GM23338 (cell line): ENCODE measurements at regions not wholly inside any gene's neighbourhood (a gene's known extent, or its start where the extent isn't known, plus 50 kb on each side); places are given as distances from the start of the nearest gene placed in this dataset.

Experiments
- ATAC-seq: fragments of 200-7000 bp; cut with Tn5 transposase; 3 replicates; pipeline ENCODE4 v1.9.1; 2020
- DNase-seq: peaks from one replicate; pipeline ENCODE4 v3.0.0-alpha.2; 2015; ENCODE audit warnings: low spot score
- H2AFZ ChIP-seq: fragments of 200-600 bp; sonication (generic); 2 replicates; pipeline ENCODE4 v1.8.0; 2016; ENCODE audit warnings: antibody characterized with exemption, mild to moderate bottlenecking, moderate library complexity
- H3F3A ChIP-seq: fragments of 200-600 bp; sonication (generic); replicated peaks from 2 replicates; pipeline ENCODE4 v1.8.0; 2017; ENCODE audit warnings: antibody characterized with exemption, mixed run types, low read depth
- H3K27ac ChIP-seq: fragments of 200-600 bp; sonication (generic); 2 replicates; pipeline ENCODE4 v1.6.1; 2016; ENCODE audit warnings: low read depth
- H3K27me3 ChIP-seq: fragments of 200-600 bp; sonication (generic); 2 replicates; pipeline ENCODE4 v1.8.0; 2016; ENCODE audit warnings: mild to moderate bottlenecking, mixed run types, moderate library complexity; ENCODE audit not compliant: insufficient read depth
- H3K36me3 ChIP-seq: fragments of 200-600 bp; sonication (generic); 2 replicates; pipeline ENCODE4 v1.8.0; 2016; ENCODE audit warnings: mild to moderate bottlenecking; ENCODE audit not compliant: insufficient read depth
- H3K4me1 ChIP-seq: fragments of 200-600 bp; sonication (generic); 2 replicates; pipeline ENCODE4 v1.8.0; 2016; ENCODE audit warnings: mild to moderate bottlenecking, moderate library complexity; ENCODE audit not compliant: insufficient read depth
- H3K4me2 ChIP-seq: fragments of 200-600 bp; sonication (generic); 2 replicates; pipeline ENCODE4 v1.7.1; 2017; ENCODE audit warnings: mixed run types
- H3K4me3 ChIP-seq: fragments of 200-600 bp; sonication (generic); 2 replicates; pipeline ENCODE4 v1.6.1; 2016; ENCODE audit warnings: mixed run types
- H3K79me2 ChIP-seq: fragments of 200-600 bp; sonication (generic); replicated peaks from 2 replicates; pipeline ENCODE4 v1.8.0; 2017; ENCODE audit warnings: mild to moderate bottlenecking; ENCODE audit not compliant: insufficient read depth
- H3K9me2 ChIP-seq: fragments of 200-600 bp; sonication (generic); 2 replicates; pipeline ENCODE4 v1.8.0; 2017; ENCODE audit not compliant: insufficient read depth
- H4K20me1 ChIP-seq: fragments of 200-600 bp; sonication (generic); replicated peaks from 2 replicates; pipeline ENCODE4 v1.8.0; 2017; ENCODE audit warnings: mild to moderate bottlenecking; ENCODE audit not compliant: insufficient read depth
- H3K27ac Mint-ChIP-seq: 2 replicates; pipeline ENCODE4 v1.8.0; 2020; ENCODE audit warnings: inconsistent platforms, mild to moderate bottlenecking, moderate library complexity, mixed read lengths
- H3K27me3 Mint-ChIP-seq: 3 replicates; pipeline ENCODE4 v1.8.0; 2022; ENCODE audit warnings: low read depth, mild to moderate bottlenecking, moderate library complexity, mixed read lengths, inconsistent platforms; ENCODE audit not compliant: insufficient read depth, poor library complexity
- H3K36me3 Mint-ChIP-seq: 3 replicates; pipeline ENCODE4 v1.8.0; 2021; ENCODE audit warnings: low read depth, mild to moderate bottlenecking, inconsistent platforms, moderate library complexity, mixed read lengths
- H3K4me1 Mint-ChIP-seq: 3 replicates; pipeline ENCODE4 v1.8.0; 2020; ENCODE audit warnings: mild to moderate bottlenecking, inconsistent platforms, mixed read lengths
- H3K4me3 Mint-ChIP-seq: 3 replicates; pipeline ENCODE4 v1.8.0; 2021; ENCODE audit warnings: moderate library complexity, mild to moderate bottlenecking, inconsistent platforms, mixed read lengths
- H3K9me3 Mint-ChIP-seq: 3 replicates; pipeline ENCODE4 v1.8.0; 2020; ENCODE audit warnings: moderate library complexity, mild to moderate bottlenecking, inconsistent platforms, mixed read lengths
- EZH2phosphoT487 ChIP-seq: fragments of 200-600 bp; sonication (generic); IDR thresholded peaks from one replicate; pipeline ENCODE4 v1.8.1; 2018; ENCODE audit warnings: antibody characterized with exemption; ENCODE audit not compliant: unreplicated experiment
- NANOG ChIP-seq: IDR thresholded peaks from 2 replicates; pipeline ENCODE4 v1.6.1; 2016; ENCODE audit warnings: antibody characterized with exemption, borderline replicate concordance
- POLR2AphosphoS5 ChIP-seq: IDR thresholded peaks from 2 replicates; pipeline ENCODE4 v1.6.1; 2016; ENCODE audit warnings: antibody characterized with exemption, low read depth
- STAT1 ChIP-seq: IDR thresholded peaks from one replicate; pipeline ENCODE4 v1.6.1; 2016; ENCODE audit warnings: antibody characterized with exemption; ENCODE audit not compliant: unreplicated experiment
- ZNF114 ChIP-seq: fragments of 250-450 bp; sonication (Bioruptor Pico); IDR thresholded peaks from 2 replicates; pipeline ENCODE4 v1.5.0; 2020; ENCODE audit warnings: mild to moderate bottlenecking, moderate library complexity
- ZNF331 ChIP-seq: fragments of 250-450 bp; sonication (Bioruptor Pico); IDR thresholded peaks from 2 replicates; pipeline ENCODE4 v1.5.0; 2020; ENCODE audit warnings: low read depth, mild to moderate bottlenecking, moderate library complexity
- TF ChIP-seq, protein P1 (sequence below), 2 experiments: fragments of 200-600 bp in 1 of 2; sonication (generic) in 1 of 2; conservative IDR thresholded peaks; 2 replicates each; pipeline versions ENCODE4 v1.5.1 to v1.6.1; 2016 to 2017; ENCODE audit warnings: antibody characterized with exemption in 2 of 2, low read depth in 2 of 2, mild to moderate bottlenecking in 2 of 2, moderate library complexity in 1 of 2
- TF ChIP-seq, protein P2 (sequence below): IDR thresholded peaks from one replicate; pipeline ENCODE4 v1.6.1; 2018; ENCODE audit warnings: antibody characterized with exemption; ENCODE audit not compliant: unreplicated experiment
- TF ChIP-seq, protein P3 (sequence below): fragments of 250-450 bp; sonication (Bioruptor Pico); IDR thresholded peaks from 2 replicates; pipeline ENCODE4 v1.5.0; 2020; ENCODE audit warnings: mild to moderate bottlenecking, moderate library complexity

DNA sequence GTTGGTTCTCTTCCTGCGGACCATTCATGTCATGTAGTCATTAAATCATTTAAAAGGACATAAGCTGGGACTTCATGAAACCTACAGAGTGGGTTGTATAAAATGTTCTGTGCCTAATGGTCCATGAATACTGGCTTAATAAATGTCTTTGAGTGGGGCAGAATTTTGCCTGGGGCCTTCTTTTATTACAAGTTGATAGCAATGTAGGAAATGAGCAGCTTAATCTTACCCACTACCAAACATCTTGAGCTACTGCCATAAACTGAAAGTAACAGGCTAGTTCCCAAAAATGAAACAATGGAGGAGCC is 130.9 kb downstream of the TMEM17 start:
- Histone ChIP-seq H4K20me1 (no peaks in the 10 kb centered on the region), H3K27me3 (no peaks in the 10 kb centered on the region), H2AFZ (peak overlapping the region; percentile 17; the same call in 1 of the 2 replicates), H3K27ac (peak overlapping the region; percentile 88; the same call in 1 of the 2 replicates), H3K4me1 (peaks cover 29% of the 10 kb centered on the region), H3F3A (no peaks in the 10 kb centered on the region), H3K4me2 (peak overlapping the region; percentile 50), H3K9me2 (peaks cover 12% of the 10 kb centered on the region; the same call in 1 of the 2 replicates), H3K79me2 (no peaks in the 10 kb centered on the region), H3K36me3 (peaks cover 22% of the 10 kb centered on the region; the same call in 1 of the 2 replicates), H3K4me3 (no peak overlapping the region)
- peaks cover 21% of the 10 kb centered on the region for H3K4me1 Mint-ChIP-seq
- no peak for DNase-seq
- peaks cover 5% of the 10 kb centered on the region for H3K27me3 Mint-ChIP-seq
- H3K9me3 Mint-ChIP-seq, result peaks cover 30% of the 10 kb centered on the region
- no peak overlapping the region for H3K4me3 Mint-ChIP-seq
- TF ChIP-seq EZH2phosphoT487 (no peak), ZNF114 (CRISPR knock-in tag) (no peak), ZNF331 (no peak), POLR2AphosphoS5 (no peak), STAT1 (no peak)
- TF ChIP-seq, protein P1, sequence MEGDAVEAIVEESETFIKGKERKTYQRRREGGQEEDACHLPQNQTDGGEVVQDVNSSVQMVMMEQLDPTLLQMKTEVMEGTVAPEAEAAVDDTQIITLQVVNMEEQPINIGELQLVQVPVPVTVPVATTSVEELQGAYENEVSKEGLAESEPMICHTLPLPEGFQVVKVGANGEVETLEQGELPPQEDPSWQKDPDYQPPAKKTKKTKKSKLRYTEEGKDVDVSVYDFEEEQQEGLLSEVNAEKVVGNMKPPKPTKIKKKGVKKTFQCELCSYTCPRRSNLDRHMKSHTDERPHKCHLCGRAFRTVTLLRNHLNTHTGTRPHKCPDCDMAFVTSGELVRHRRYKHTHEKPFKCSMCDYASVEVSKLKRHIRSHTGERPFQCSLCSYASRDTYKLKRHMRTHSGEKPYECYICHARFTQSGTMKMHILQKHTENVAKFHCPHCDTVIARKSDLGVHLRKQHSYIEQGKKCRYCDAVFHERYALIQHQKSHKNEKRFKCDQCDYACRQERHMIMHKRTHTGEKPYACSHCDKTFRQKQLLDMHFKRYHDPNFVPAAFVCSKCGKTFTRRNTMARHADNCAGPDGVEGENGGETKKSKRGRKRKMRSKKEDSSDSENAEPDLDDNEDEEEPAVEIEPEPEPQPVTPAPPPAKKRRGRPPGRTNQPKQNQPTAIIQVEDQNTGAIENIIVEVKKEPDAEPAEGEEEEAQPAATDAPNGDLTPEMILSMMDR (conservative IDR thresholded peaks at IDR 0.05; ENCODE audit: low read depth in 2 of 2), result no peak
- TF ChIP-seq, protein P2, sequence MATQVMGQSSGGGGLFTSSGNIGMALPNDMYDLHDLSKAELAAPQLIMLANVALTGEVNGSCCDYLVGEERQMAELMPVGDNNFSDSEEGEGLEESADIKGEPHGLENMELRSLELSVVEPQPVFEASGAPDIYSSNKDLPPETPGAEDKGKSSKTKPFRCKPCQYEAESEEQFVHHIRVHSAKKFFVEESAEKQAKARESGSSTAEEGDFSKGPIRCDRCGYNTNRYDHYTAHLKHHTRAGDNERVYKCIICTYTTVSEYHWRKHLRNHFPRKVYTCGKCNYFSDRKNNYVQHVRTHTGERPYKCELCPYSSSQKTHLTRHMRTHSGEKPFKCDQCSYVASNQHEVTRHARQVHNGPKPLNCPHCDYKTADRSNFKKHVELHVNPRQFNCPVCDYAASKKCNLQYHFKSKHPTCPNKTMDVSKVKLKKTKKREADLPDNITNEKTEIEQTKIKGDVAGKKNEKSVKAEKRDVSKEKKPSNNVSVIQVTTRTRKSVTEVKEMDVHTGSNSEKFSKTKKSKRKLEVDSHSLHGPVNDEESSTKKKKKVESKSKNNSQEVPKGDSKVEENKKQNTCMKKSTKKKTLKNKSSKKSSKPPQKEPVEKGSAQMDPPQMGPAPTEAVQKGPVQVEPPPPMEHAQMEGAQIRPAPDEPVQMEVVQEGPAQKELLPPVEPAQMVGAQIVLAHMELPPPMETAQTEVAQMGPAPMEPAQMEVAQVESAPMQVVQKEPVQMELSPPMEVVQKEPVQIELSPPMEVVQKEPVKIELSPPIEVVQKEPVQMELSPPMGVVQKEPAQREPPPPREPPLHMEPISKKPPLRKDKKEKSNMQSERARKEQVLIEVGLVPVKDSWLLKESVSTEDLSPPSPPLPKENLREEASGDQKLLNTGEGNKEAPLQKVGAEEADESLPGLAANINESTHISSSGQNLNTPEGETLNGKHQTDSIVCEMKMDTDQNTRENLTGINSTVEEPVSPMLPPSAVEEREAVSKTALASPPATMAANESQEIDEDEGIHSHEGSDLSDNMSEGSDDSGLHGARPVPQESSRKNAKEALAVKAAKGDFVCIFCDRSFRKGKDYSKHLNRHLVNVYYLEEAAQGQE, result no peak
- peaks cover 29% of the 10 kb centered on the region; the same call in 2 of the 3 replicates for H3K36me3 Mint-ChIP-seq
- no peak overlapping the region for H3K27ac Mint-ChIP-seq
- ATAC-seq, result no peak

DNA sequence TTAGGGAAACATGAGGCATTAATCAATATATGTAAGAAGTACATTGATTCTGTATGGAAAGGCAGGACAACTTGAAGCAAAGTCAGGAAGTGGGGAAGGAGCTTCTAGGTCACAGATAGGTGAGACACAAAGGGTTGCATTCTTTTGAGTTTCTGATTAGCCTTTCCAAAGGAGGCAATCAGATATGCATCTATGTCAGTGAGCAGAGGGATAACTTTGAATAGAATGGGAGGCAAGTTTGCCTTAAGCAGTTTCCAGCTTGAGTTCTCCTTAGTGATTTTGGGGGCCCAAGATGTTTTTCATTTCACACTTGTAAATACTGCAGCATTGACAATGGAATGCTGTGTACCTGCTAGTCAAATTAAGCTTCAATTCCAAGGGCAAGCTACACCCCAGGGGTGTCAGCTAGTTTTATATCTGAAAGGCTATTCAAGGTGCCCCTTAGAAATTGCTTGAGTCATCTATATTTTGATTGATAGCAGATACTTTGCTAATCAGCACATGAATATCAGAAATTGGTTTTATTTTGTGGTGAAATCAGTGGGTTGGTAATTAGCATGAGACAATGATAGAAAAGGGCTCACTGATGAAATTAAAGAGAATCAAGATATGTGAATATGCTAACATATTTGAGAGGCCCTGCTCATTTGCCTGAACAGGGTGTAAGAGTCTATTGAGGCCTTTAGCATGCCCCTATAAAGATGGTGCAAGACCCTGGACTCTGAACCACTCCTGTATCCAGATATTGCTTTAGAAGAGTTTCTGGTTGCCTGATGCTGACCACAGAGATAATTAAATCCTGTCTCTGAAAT is 131.5 kb downstream of the TMEM17 start:
- no peak; the same call in 2 of the 3 replicates for ATAC-seq
- Histone ChIP-seq H3F3A (no peaks in the 10 kb centered on the region), H2AFZ (peak overlapping the region; percentile 17; the same call in 1 of the 2 replicates), H3K27ac (peak overlapping the region; percentile 88), H3K4me1 (peaks cover 29% of the 10 kb centered on the region), H3K4me2 (peak overlapping the region; percentile 50), H3K79me2 (no peaks in the 10 kb centered on the region), H3K27me3 (no peaks in the 10 kb centered on the region), H4K20me1 (no peaks in the 10 kb centered on the region), H3K9me2 (peaks cover 12% of the 10 kb centered on the region; the same call in 1 of the 2 replicates), H3K36me3 (peaks cover 22% of the 10 kb centered on the region; the same call in 1 of the 2 replicates), H3K4me3 (no peak overlapping the region)
- H3K27me3 Mint-ChIP-seq, result peaks cover 7% of the 10 kb centered on the region
- H3K36me3 Mint-ChIP-seq, result peaks cover 29% of the 10 kb centered on the region; the same call in 2 of the 3 replicates
- TF ChIP-seq NANOG (peak; percentile 25; the same call in 1 of the 2 replicates), EZH2phosphoT487 (no peak)
- TF ChIP-seq, protein P3, sequence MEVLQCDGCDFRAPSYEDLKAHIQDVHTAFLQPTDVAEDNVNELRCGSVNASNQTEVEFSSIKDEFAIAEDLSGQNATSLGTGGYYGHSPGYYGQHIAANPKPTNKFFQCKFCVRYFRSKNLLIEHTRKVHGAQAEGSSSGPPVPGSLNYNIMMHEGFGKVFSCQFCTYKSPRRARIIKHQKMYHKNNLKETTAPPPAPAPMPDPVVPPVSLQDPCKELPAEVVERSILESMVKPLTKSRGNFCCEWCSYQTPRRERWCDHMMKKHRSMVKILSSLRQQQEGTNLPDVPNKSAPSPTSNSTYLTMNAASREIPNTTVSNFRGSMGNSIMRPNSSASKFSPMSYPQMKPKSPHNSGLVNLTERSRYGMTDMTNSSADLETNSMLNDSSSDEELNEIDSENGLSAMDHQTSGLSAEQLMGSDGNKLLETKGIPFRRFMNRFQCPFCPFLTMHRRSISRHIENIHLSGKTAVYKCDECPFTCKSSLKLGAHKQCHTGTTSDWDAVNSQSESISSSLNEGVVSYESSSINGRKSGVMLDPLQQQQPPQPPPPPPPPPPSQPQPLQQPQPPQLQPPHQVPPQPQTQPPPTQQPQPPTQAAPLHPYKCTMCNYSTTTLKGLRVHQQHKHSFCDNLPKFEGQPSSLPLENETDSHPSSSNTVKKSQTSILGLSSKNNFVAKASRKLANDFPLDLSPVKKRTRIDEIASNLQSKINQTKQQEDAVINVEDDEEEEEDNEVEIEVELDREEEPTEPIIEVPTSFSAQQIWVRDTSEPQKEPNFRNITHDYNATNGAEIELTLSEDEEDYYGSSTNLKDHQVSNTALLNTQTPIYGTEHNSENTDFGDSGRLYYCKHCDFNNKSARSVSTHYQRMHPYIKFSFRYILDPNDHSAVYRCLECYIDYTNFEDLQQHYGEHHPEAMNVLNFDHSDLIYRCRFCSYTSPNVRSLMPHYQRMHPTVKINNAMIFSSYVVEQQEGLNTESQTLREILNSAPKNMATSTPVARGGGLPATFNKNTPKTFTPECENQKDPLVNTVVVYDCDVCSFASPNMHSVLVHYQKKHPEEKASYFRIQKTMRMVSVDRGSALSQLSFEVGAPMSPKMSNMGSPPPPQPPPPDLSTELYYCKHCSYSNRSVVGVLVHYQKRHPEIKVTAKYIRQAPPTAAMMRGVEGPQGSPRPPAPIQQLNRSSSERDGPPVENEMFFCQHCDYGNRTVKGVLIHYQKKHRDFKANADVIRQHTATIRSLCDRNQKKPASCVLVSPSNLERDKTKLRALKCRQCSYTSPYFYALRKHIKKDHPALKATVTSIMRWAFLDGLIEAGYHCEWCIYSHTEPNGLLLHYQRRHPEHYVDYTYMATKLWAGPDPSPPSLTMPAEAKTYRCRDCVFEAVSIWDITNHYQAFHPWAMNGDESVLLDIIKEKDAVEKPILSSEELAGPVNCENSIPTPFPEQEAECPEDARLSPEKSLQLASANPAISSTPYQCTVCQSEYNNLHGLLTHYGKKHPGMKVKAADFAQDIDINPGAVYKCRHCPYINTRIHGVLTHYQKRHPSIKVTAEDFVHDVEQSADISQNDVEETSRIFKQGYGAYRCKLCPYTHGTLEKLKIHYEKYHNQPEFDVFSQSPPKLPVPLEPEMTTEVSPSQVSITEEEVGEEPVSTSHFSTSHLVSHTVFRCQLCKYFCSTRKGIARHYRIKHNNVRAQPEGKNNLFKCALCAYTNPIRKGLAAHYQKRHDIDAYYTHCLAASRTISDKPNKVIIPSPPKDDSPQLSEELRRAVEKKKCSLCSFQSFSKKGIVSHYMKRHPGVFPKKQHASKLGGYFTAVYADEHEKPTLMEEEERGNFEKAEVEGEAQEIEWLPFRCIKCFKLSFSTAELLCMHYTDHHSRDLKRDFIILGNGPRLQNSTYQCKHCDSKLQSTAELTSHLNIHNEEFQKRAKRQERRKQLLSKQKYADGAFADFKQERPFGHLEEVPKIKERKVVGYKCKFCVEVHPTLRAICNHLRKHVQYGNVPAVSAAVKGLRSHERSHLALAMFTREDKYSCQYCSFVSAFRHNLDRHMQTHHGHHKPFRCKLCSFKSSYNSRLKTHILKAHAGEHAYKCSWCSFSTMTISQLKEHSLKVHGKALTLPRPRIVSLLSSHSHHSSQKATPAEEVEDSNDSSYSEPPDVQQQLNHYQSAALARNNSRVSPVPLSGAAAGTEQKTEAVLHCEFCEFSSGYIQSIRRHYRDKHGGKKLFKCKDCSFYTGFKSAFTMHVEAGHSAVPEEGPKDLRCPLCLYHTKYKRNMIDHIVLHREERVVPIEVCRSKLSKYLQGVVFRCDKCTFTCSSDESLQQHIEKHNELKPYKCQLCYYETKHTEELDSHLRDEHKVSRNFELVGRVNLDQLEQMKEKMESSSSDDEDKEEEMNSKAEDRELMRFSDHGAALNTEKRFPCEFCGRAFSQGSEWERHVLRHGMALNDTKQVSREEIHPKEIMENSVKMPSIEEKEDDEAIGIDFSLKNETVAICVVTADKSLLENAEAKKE (CRISPR knock-in tag), result no peak
- no peak for DNase-seq
- no peak overlapping the region for H3K4me3 Mint-ChIP-seq
- H3K9me3 Mint-ChIP-seq, result peaks cover 30% of the 10 kb centered on the region
- peaks cover 20% of the 10 kb centered on the region for H3K4me1 Mint-ChIP-seq
- no peak overlapping the region for H3K27ac Mint-ChIP-seq
